ENCODE measurements at regions not wholly inside any gene's neighbourhood (a gene's known extent, or its start where the extent isn't known, plus 50 kb on each side); places are given as distances from the start of the nearest gene placed in this dataset.

GRCh38 chr4:81970454-81970853 is 403.3 kb downstream of the HNRNPD start:
- Histone ChIP-seq H2BK12ac (ENCODE audit: low read depth, low read length) (no peak overlapping the region), H3K79me1 (ENCODE audit: low read depth, low read length) (no peaks in the 10 kb centered on the region), H3K56ac (replicated peaks; ENCODE audit: insufficient read length, low read depth, low read length) (no peak overlapping the region), H3K9ac (replicated peaks in 1 of 4; ENCODE audit: extremely low read depth in 1 of 4, low read depth in 3 of 4, low read length in 3 of 4) (no peak overlapping the region), H2BK120ac (replicated peaks; ENCODE audit: low read depth, low read length) (no peak overlapping the region), H2AFZ (ENCODE audit: low read length) (no peak overlapping the region), H4K5ac (ENCODE audit: insufficient read length, low read depth, low read length) (no peak overlapping the region), H3K27ac (ENCODE audit: low read depth, low read length) (no peak overlapping the region), H4K8ac (ENCODE audit: extremely low read depth, insufficient read depth, low read length) (no peak overlapping the region), H4K20me1 (replicated peaks in 1 of 2; ENCODE audit: control insufficient read depth in 1 of 2, insufficient read depth in 2 of 2, low read length in 2 of 2) (no peaks in the 10 kb centered on the region), H2AK5ac (ENCODE audit: low read depth, low read length) (no peak overlapping the region), H3K14ac (ENCODE audit: insufficient read length) (no peak overlapping the region), H3K79me2 (ENCODE audit: control insufficient read depth in 1 of 2, insufficient read depth in 2 of 2, low read length in 2 of 2) (no peaks in the 10 kb centered on the region), H3K36me3 (ENCODE audit: control insufficient read depth in 2 of 4, insufficient read depth in 4 of 4, low read length in 3 of 4) (no peaks in the 10 kb centered on the region), H3K23ac (ENCODE audit: insufficient read length) (no peak overlapping the region), H3K27me3 (replicated peaks in 1 of 4; ENCODE audit: control insufficient read depth in 3 of 4, extremely low read depth in 1 of 4, insufficient read depth in 3 of 4, low read length in 3 of 4) (no peaks in the 10 kb centered on the region), H3K4ac (replicated peaks; ENCODE audit: insufficient read length, low read depth, low read length) (no peak overlapping the region), H2BK5ac (ENCODE audit: low read depth, low read length) (no peak overlapping the region), H2BK20ac (ENCODE audit: low read length) (no peak overlapping the region), H3K4me2 (ENCODE audit: insufficient read depth in 1 of 2, low read depth in 2 of 2, low read length in 2 of 2) (no peak overlapping the region), H3K18ac (ENCODE audit: extremely low read depth, low read length) (no peak overlapping the region), H4K91ac (replicated peaks; ENCODE audit: insufficient read length, low read length) (no peak overlapping the region), H3K9me3 (ENCODE audit: insufficient read depth in 2 of 2, low read depth in 1 of 2, low read length in 1 of 2) (no peaks in the 10 kb centered on the region), H3K23me2 (ENCODE audit: low read depth, low read length) (no peaks in the 10 kb centered on the region), H2BK15ac (ENCODE audit: low read length) (no peak overlapping the region), H3K4me3 (ENCODE audit: extremely low read depth in 1 of 4, insufficient read depth in 2 of 4, low read depth in 3 of 4, low read length in 4 of 4) (no peak overlapping the region), H3K4me1 (replicated peaks in 1 of 4; ENCODE audit: control insufficient read depth in 3 of 4, insufficient read depth in 4 of 4, low read length in 3 of 4) (no peaks in the 10 kb centered on the region)
- ChIA-PET POLR2A (ENCODE audit: partially characterized antibody) (no interaction called here), CTCF (ENCODE audit: partially characterized antibody) (interaction anchor here (2.0 kb wide), 1 partner anchor 51 kb away, joined by 4 read pairs; no protein-coding TSS in a partner anchor)
- TF ChIP-seq JUN (IDR thresholded peaks at IDR 0.05; ENCODE audit: low read depth, low read length) (no peak), SUZ12 (IDR thresholded peaks at IDR 0.05; ENCODE audit: low read length) (no peak), SP4 (IDR thresholded peaks at IDR 0.05; ENCODE audit: low read length) (no peak), KDM4A (IDR thresholded peaks at IDR 0.05; ENCODE audit: low read depth, low read length, severe bottlenecking) (no peak), SAP30 (IDR thresholded peaks at IDR 0.05; ENCODE audit: insufficient read depth, insufficient replicate concordance, low read length) (no peak), TCF12 (IDR thresholded peaks at IDR 0.05; ENCODE audit: low read depth, low read length) (no peak), SRF (IDR thresholded peaks at IDR 0.05; ENCODE audit: low read depth, low read length) (no peak)
- 86% methylated on average over 1 of the region's 1 CpG; no CpG with 5 or more reads in 1 of the 2 experiments for WGBS, 2 experiments (ENCODE audit: extremely low coverage in 1 of 2, insufficient coverage in 1 of 2, insufficient read length in 1 of 2, insufficient replicate concordance in 2 of 2, low coverage in 1 of 2, low lambda C conversion rate in 2 of 2, missing lambda C conversion rate in 1 of 2)
- FAIRE-seq (no peak), DNase-seq (ENCODE audit: low read depth in 1 of 2, low spot score in 2 of 2) (no peak)

All from H1 (cell line).